OCI-LY1 (cell line): ENCODE measurements at regions not wholly inside any gene's neighbourhood (a gene's known extent, or its start where the extent isn't known, plus 50 kb on each side); places are given as distances from the start of the nearest gene placed in this dataset.

Experiments
- H2AFZ ChIP-seq: fragments of 200-600 bp; sonication (generic), shearing (Covaris generic); 2 replicates; pipeline ENCODE4 v1.6.0; 2014; ENCODE audit warnings: antibody characterized with exemption, mild to moderate bottlenecking, low read length
- H3F3A ChIP-seq: fragments of 200-600 bp; sonication (generic), shearing (Covaris generic); 2 replicates; pipeline ENCODE4 v1.6.0; 2014; ENCODE audit warnings: mild to moderate bottlenecking, antibody characterized with exemption, low read length, moderate library complexity; ENCODE audit not compliant: insufficient read depth
- H3K27ac ChIP-seq: fragments of 200-600 bp; sonication (generic); 2 replicates; pipeline ENCODE4 v1.5.1; 2014; ENCODE audit warnings: low read length, mixed run types, mild to moderate bottlenecking, low read depth; ENCODE audit not compliant: poor library complexity, severe bottlenecking
- H3K27me3 ChIP-seq: fragments of 200-600 bp; sonication (generic); 2 replicates; pipeline ENCODE4 v1.6.0; 2014; ENCODE audit warnings: antibody characterized with exemption, mild to moderate bottlenecking, low read length, moderate library complexity; ENCODE audit not compliant: insufficient read depth
- H3K36me3 ChIP-seq: fragments of 200-600 bp; sonication (generic); 2 replicates; pipeline ENCODE4 v1.6.1; 2014; ENCODE audit warnings: mild to moderate bottlenecking, antibody characterized with exemption, low read length, moderate library complexity, mixed read lengths; ENCODE audit not compliant: insufficient read depth
- H3K4me1 ChIP-seq: fragments of 200-600 bp; sonication (generic); 2 replicates; pipeline ENCODE4 v1.5.1; 2014; ENCODE audit warnings: mild to moderate bottlenecking, low read length, moderate library complexity; ENCODE audit not compliant: insufficient read depth, severe bottlenecking
- H3K4me2 ChIP-seq: fragments of 200-600 bp; sonication (generic), shearing (Covaris generic); 2 replicates; pipeline ENCODE4 v1.6.1; 2014; ENCODE audit warnings: low read length
- H3K4me3 ChIP-seq: fragments of 200-600 bp; sonication (generic); 2 replicates; pipeline ENCODE4 v1.5.1; 2014; ENCODE audit warnings: low read length, low read depth, mild to moderate bottlenecking, mixed read lengths; ENCODE audit not compliant: poor library complexity, severe bottlenecking
- H3K79me2 ChIP-seq: fragments of 200-600 bp; shearing (Covaris generic); 2 replicates; pipeline ENCODE4 v1.6.1; 2016; ENCODE audit warnings: mixed run types, low read length, mixed read lengths; ENCODE audit not compliant: insufficient read depth
- H3K9ac ChIP-seq: fragments of 200-600 bp; sonication (generic), shearing (Covaris generic); 2 replicates; pipeline ENCODE4 v1.6.1; 2014; ENCODE audit warnings: mild to moderate bottlenecking, low read length, mixed read lengths
- H3K9me2 ChIP-seq: fragments of 200-600 bp; sonication (generic), shearing (Covaris generic); 2 replicates; pipeline ENCODE4 v1.6.1; 2014; ENCODE audit warnings: low read depth, mild to moderate bottlenecking, low read length, mixed read lengths
- H3K9me3 ChIP-seq: fragments of 200-600 bp; shearing (Covaris generic); 2 replicates; pipeline ENCODE4 v1.6.1; 2014; ENCODE audit warnings: low read length, mixed read lengths
- H4K20me1 ChIP-seq: fragments of 200-600 bp; sonication (generic), shearing (Covaris generic); 2 replicates; pipeline ENCODE4 v1.6.0; 2016; ENCODE audit warnings: mild to moderate bottlenecking, low read length; ENCODE audit not compliant: insufficient read depth
- EZH2 ChIP-seq: fragments of 200-600 bp; sonication (generic), shearing (Covaris generic); IDR thresholded peaks from 2 replicates; pipeline ENCODE4 v1.8.0; 2017; ENCODE audit warnings: borderline replicate concordance, mixed run types, mild to moderate bottlenecking, antibody characterized with exemption, low read length, moderate library complexity, mixed read lengths
- TF ChIP-seq, protein P1 (sequence below): fragments of 200-600 bp; sonication (generic), shearing (Covaris generic); IDR thresholded peaks from 2 replicates; pipeline ENCODE4 v1.5.1; 2017; ENCODE audit warnings: mild to moderate bottlenecking, antibody characterized with exemption, low read length, moderate library complexity, mixed read lengths

DNA sequence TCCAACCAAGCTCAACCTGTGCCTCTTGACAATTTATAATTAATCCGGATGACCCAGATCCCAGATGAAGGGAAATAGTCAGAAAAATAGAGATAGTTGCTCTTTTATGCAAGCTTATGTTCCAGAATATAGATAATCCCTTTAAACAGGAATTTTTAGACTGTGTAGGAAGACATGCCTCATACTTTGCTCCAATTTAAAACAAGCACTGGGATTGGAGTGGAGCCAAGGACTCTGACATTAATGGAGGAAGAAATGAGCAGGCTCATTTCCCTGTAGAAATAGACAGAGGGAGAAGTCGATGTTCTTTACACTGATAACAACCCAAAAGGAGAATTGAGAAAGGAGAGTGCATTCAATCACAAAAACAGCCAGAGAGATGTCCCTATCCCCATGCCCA is 70.1 kb upstream of the LRRC55 start:
- H3K9me3 ChIP-seq: no peaks in the 10 kb centered on the region
- no peak overlapping the region for H3K27ac ChIP-seq
- H3K27me3 ChIP-seq: no peaks in the 10 kb centered on the region
- no peak overlapping the region for H3K9ac ChIP-seq
- no peaks in the 10 kb centered on the region for H3K79me2 ChIP-seq
- no peaks in the 10 kb centered on the region for H3K36me3 ChIP-seq
- H4K20me1 ChIP-seq: no peaks in the 10 kb centered on the region
- H3K4me2 ChIP-seq: no peak overlapping the region
- H3F3A ChIP-seq: no peaks in the 10 kb centered on the region
- H3K4me1 ChIP-seq: no peaks in the 10 kb centered on the region
- H3K4me3 ChIP-seq: no peak overlapping the region
- TF ChIP-seq, protein P1, sequence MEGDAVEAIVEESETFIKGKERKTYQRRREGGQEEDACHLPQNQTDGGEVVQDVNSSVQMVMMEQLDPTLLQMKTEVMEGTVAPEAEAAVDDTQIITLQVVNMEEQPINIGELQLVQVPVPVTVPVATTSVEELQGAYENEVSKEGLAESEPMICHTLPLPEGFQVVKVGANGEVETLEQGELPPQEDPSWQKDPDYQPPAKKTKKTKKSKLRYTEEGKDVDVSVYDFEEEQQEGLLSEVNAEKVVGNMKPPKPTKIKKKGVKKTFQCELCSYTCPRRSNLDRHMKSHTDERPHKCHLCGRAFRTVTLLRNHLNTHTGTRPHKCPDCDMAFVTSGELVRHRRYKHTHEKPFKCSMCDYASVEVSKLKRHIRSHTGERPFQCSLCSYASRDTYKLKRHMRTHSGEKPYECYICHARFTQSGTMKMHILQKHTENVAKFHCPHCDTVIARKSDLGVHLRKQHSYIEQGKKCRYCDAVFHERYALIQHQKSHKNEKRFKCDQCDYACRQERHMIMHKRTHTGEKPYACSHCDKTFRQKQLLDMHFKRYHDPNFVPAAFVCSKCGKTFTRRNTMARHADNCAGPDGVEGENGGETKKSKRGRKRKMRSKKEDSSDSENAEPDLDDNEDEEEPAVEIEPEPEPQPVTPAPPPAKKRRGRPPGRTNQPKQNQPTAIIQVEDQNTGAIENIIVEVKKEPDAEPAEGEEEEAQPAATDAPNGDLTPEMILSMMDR: no peak
- H3K9me2 ChIP-seq: no peaks in the 10 kb centered on the region
- no peak overlapping the region for H2AFZ ChIP-seq

DNA sequence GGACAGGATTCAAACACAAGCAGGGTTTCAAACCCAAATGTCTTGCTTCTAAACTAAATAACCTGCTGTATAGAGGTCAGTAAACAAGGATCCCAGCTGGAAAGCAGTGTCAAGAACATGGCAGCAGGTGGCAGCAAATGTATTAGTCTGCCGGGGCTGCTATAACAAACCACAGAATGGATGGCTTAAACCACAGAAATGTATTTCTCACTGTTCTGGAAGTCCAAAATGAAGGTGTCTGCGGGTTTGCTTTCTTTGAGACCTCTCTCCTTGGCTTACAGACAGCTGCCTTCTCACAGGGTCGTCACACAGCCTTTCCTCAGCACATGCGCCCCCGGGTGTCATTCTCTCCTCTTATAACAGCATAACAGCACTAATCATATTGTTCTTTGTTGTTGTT is 65.1 kb upstream of the LRRC55 start:
- TF ChIP-seq EZH2: no peak
- TF ChIP-seq, protein P1: peak; percentile 75
- Histone ChIP-seq H3F3A (no peaks in the 10 kb centered on the region), H3K79me2 (no peaks in the 10 kb centered on the region), H3K9ac (no peak overlapping the region), H3K4me3 (no peak overlapping the region), H3K27ac (no peak overlapping the region), H3K4me1 (no peaks in the 10 kb centered on the region), H3K4me2 (no peak overlapping the region), H2AFZ (no peak overlapping the region), H3K36me3 (no peaks in the 10 kb centered on the region), H3K9me2 (no peaks in the 10 kb centered on the region), H3K27me3 (no peaks in the 10 kb centered on the region), H3K9me3 (no peaks in the 10 kb centered on the region), H4K20me1 (no peaks in the 10 kb centered on the region)

DNA sequence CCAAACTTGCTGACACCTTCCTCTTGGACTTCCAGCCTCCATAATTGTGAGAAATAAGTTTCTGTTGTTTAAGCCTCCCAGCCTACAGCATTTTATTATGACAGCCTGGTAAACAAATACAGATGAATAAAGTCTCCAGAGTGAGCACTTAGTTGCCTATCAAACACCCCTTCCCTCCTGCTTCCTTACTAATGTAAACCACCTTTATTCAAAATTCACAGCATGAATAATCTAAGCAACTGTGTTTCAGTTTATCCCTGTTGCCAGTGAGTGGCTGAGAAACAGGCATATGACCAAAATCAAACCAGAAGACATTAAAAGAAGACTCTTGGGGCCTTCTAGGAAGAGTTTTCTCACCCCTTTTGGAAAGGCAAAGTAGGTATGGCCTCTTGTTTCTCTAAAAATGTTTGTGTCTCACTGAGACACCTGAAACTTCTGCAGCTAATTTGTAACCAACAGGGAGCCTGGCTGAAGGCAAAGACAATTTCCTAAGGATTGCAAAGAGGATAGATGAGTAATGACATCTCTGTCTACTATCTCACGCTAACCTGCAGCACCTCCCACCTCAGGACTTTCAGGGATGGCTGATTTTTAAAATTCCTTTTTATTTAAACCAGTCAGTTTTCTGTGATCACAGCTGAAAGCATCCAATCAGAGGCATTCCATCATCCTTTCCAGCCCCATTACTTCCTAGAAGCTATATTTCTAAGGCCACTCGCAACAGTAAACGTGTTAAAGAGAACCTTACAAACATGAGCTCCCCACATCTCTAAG is 61.4 kb upstream of the LRRC55 start:
- no peaks in the 10 kb centered on the region for H3K27me3 ChIP-seq
- no peak overlapping the region for H2AFZ ChIP-seq
- no peaks in the 10 kb centered on the region for H3K79me2 ChIP-seq
- no peak overlapping the region for H3K4me3 ChIP-seq
- H3F3A ChIP-seq: no peaks in the 10 kb centered on the region
- no peak for TF ChIP-seq EZH2
- TF ChIP-seq, protein P1: no peak
- no peaks in the 10 kb centered on the region for H3K4me1 ChIP-seq
- no peak overlapping the region for H3K9ac ChIP-seq
- no peak overlapping the region for H3K27ac ChIP-seq
- no peaks in the 10 kb centered on the region for H3K9me3 ChIP-seq
- H3K36me3 ChIP-seq: no peaks in the 10 kb centered on the region
- no peak overlapping the region for H3K4me2 ChIP-seq
- H4K20me1 ChIP-seq: no peaks in the 10 kb centered on the region
- H3K9me2 ChIP-seq: no peaks in the 10 kb centered on the region
